Coronary artery (tissue), 2 donors: ENCODE measurements at regions not wholly inside any gene's neighbourhood (a gene's known extent, or its start where the extent isn't known, plus 50 kb on each side); places are given as distances from the start of the nearest gene placed in this dataset.

Source experiments
- DNase-seq: peaks from one replicate; pipeline ENCODE4 v3.0.0-alpha.2; 2017; ENCODE audit warnings: low spot score
- H3K27ac ChIP-seq, 2 donors: fragments of 200-600 bp; sonication (generic); one replicate each; pipeline ENCODE4 v1.5.1; 2016 to 2019
- H3K4me3 ChIP-seq: fragments of 200-600 bp; sonication (generic); 2 replicates; pipeline ENCODE4 v1.5.1; 2016; ENCODE audit warnings: mild to moderate bottlenecking, moderate library complexity
- CTCF ChIP-seq: fragments of 200-600 bp; sonication (generic); IDR thresholded peaks from one replicate; pipeline ENCODE4 v1.5.1; 2019; ENCODE audit warnings: antibody characterized with exemption

DNA sequence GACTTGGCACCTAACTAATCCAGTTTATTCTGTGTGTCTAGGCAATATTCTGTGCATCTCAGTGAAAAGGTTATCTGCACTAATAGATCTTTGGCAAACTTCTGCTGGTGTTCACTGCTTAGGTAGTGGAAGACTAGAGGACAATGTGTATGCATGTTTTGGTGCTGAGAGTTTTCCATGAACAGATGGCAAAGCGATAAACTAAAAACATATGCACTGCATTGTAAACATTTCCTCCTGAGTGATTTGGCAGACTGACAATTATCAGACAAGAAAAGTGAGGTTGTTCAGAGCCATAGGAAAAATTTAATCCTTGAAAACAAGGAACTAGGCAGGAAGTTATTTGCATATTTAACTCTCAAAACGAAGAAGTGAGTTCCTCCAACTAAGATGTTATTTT, 400.4 kb downstream of the ATP23 start:
- DNase-seq: no peak
- no peak overlapping the region for H3K4me3 ChIP-seq
- no peak for TF ChIP-seq CTCF
- no peak overlapping the region for H3K27ac ChIP-seq

GRCh38 chr12:58342736-58343135, 401.4 kb downstream of the ATP23 start:
- no peak for DNase-seq
- no peak overlapping the region for H3K27ac ChIP-seq
- no peak overlapping the region for H3K4me3 ChIP-seq
- TF ChIP-seq CTCF: no peak

- Histone ChIP-seq H3K27ac (no peak overlapping the region), H3K4me3 (no peak overlapping the region)
- DNase-seq: no peak
- TF ChIP-seq CTCF: peak; percentile 63
These were observed 404.8 kb downstream of the ATP23 start for GRCh38 chr12:58346032-58346632.

GRCh38 chr12:58347188-58347587, 405.8 kb downstream of the ATP23 start:
- H3K27ac ChIP-seq: no peak overlapping the region
- no peak for DNase-seq
- TF ChIP-seq CTCF: no peak

DNA sequence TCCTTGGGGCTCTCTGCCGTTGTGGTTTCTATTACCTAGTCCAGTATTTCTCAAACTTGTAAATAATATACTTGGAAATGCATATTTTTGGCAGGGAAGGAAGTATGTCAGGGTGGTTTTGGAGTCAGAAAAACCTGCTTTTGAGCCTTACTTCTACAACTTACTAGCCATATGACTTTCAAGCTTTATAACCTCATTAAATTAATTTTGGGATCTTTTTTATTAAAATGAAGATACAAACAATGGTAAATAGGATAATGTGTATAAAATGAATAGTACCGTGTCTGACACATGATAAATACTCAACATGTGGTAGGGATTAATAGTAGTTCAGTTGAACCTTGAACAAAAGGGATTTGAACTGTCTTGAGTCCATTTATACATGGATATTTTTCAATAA, 406.3 kb downstream of the ATP23 start:
- no peak overlapping the region for H3K27ac ChIP-seq
- no peak for TF ChIP-seq CTCF
- no peak for DNase-seq
- H3K4me3 ChIP-seq: no peak overlapping the region

More at GRCh38 chr12:58347188-58347587, 405.8 kb downstream of the ATP23 start:
- H3K4me3 ChIP-seq: no peak overlapping the region

DNA sequence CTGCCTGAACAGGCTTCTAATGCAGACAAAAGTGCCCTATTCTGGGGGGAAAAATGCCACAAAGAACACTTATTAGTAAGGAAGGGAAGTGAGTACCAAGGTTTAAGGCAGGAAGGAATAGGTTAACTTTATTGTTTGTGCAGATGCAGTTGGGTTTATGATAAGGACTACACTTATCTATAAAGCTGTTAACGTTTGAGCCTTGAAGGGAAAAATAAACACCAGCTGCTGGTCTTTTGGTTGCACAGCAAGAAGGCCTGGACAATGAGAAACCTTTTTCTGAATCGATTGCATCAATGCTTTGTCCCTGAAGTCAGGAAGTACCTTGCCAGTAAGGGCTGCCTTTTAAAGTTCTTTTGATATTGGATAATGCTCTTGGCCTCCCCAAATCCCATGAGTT, 407.8 kb downstream of the ATP23 start:
- Histone ChIP-seq H3K4me3 (no peak overlapping the region), H3K27ac (no peak overlapping the region)
- no peak for DNase-seq
- no peak for TF ChIP-seq CTCF

- no peak for DNase-seq
- Histone ChIP-seq H3K27ac (no peak overlapping the region), H3K4me3 (no peak overlapping the region)
- TF ChIP-seq CTCF: no peak
These were observed 415.4 kb downstream of the ATP23 start for GRCh38 chr12:58356794-58357193.
